ENCODE measurements at regions not wholly inside any gene's neighbourhood (a gene's known extent, or its start where the extent isn't known, plus 50 kb on each side); places are given as distances from the start of the nearest gene placed in this dataset.
"Not testable (repeated sequence)": the region's sequence is repeated elsewhere in the genome, so short reads cannot be mapped to it uniquely, and the experiment has no call there.

DNA sequence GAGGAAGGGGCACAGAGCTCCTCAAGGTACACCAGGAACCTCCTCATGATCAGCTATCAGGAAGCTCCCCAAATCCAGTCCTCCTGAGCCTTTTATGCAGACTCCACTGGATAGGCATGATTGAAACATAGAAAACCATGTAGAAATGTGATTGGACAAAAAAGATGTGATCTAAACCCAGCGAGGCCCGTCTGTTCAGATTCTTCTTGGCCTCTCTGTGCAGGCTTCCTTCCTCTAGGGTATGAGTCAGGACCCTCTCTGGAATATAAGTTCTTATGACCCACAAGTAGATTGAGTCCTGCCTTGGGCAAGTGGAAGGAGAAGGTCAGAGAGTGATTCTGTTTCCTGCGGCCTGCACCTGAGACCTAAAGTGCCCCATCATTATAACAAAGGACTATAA, 166.3 kb downstream of the PHLDA1 start:
- Histone ChIP-seq H3K27me3 (ENCODE audit: control insufficient read depth in 1 of 2, insufficient read depth in 2 of 2, low read length in 2 of 2) (no peaks in the 10 kb centered on the region), H3K9ac (ENCODE audit: low read length in 2 of 2) (no peak overlapping the region), H3K4me3 (ENCODE audit: low read length in 2 of 2) (no peak overlapping the region), H3K4me1 (ENCODE audit: control insufficient read depth, insufficient read depth, low read length) (no peaks in the 10 kb centered on the region), H3K27ac (ENCODE audit: low read length) (no peak overlapping the region), H3K9me3 (ENCODE audit: control insufficient read depth in 2 of 2, low read length in 2 of 2) (no peaks in the 10 kb centered on the region), H3K36me3 (ENCODE audit: control insufficient read depth in 2 of 2, insufficient read depth in 2 of 2, low read length in 2 of 2) (no peaks in the 10 kb centered on the region)

- no peak overlapping the region for H3K4me3 ChIP-seq (ENCODE audit: low read length in 2 of 2)
- H3K4me1 ChIP-seq (ENCODE audit: control insufficient read depth, insufficient read depth, low read length) = no peaks in the 10 kb centered on the region
Measured at GRCh38 chr12:75864161-75864560, 167.4 kb downstream of the PHLDA1 start.

GRCh38 chr12:75863533-75863932, 168.0 kb downstream of the PHLDA1 start:
- H3K4me3 ChIP-seq (ENCODE audit: low read length in 2 of 2) = no peak overlapping the region
- no peaks in the 10 kb centered on the region for H3K4me1 ChIP-seq (ENCODE audit: control insufficient read depth, insufficient read depth, low read length)
- no peak overlapping the region for H3K9ac ChIP-seq (ENCODE audit: low read length in 2 of 2)
- no peaks in the 10 kb centered on the region for H3K9me3 ChIP-seq (ENCODE audit: control insufficient read depth in 2 of 2, low read length in 2 of 2)
- H3K27ac ChIP-seq (ENCODE audit: low read length) = no peak overlapping the region
- no peaks in the 10 kb centered on the region for H3K27me3 ChIP-seq (ENCODE audit: control insufficient read depth in 1 of 2, insufficient read depth in 2 of 2, low read length in 2 of 2)
- H3K36me3 ChIP-seq (ENCODE audit: control insufficient read depth in 2 of 2, insufficient read depth in 2 of 2, low read length in 2 of 2) = no peaks in the 10 kb centered on the region

More at GRCh38 chr12:75864161-75864560, 167.4 kb downstream of the PHLDA1 start:
- Histone ChIP-seq H3K9me3 (ENCODE audit: control insufficient read depth in 2 of 2, low read length in 2 of 2) (no peaks in the 10 kb centered on the region), H3K27me3 (ENCODE audit: control insufficient read depth in 1 of 2, insufficient read depth in 2 of 2, low read length in 2 of 2) (no peaks in the 10 kb centered on the region), H3K36me3 (ENCODE audit: control insufficient read depth in 2 of 2, insufficient read depth in 2 of 2, low read length in 2 of 2) (no peaks in the 10 kb centered on the region), H3K27ac (ENCODE audit: low read length) (no peak overlapping the region), H3K9ac (ENCODE audit: low read length in 2 of 2) (no peak overlapping the region)

GRCh38 chr12:75862692-75863471, 168.7 kb downstream of the PHLDA1 start:
- H3K27me3 ChIP-seq (ENCODE audit: control insufficient read depth in 1 of 2, insufficient read depth in 2 of 2, low read length in 2 of 2) = no peaks in the 10 kb centered on the region
- no peak overlapping the region for H3K27ac ChIP-seq (ENCODE audit: low read length)

GRCh38 chr12:75859868-75860267, 171.7 kb downstream of the PHLDA1 start:
- no peaks in the 10 kb centered on the region for H3K36me3 ChIP-seq (ENCODE audit: control insufficient read depth in 2 of 2, insufficient read depth in 2 of 2, low read length in 2 of 2)
- no peak overlapping the region for H3K27ac ChIP-seq (ENCODE audit: low read length)
- no peak overlapping the region for H3K9ac ChIP-seq (ENCODE audit: low read length in 2 of 2)
- H3K27me3 ChIP-seq (ENCODE audit: control insufficient read depth in 1 of 2, insufficient read depth in 2 of 2, low read length in 2 of 2) = no peaks in the 10 kb centered on the region
- H3K4me3 ChIP-seq (ENCODE audit: low read length in 2 of 2) = no peak overlapping the region
- H3K9me3 ChIP-seq (ENCODE audit: control insufficient read depth in 2 of 2, low read length in 2 of 2) = no peaks in the 10 kb centered on the region
- no peaks in the 10 kb centered on the region for H3K4me1 ChIP-seq (ENCODE audit: control insufficient read depth, insufficient read depth, low read length)

More at GRCh38 chr12:75862692-75863471, 168.7 kb downstream of the PHLDA1 start:
- no peaks in the 10 kb centered on the region for H3K4me1 ChIP-seq (ENCODE audit: control insufficient read depth, insufficient read depth, low read length)
- no peaks in the 10 kb centered on the region for H3K9me3 ChIP-seq (ENCODE audit: control insufficient read depth in 2 of 2, low read length in 2 of 2)
- no peaks in the 10 kb centered on the region for H3K36me3 ChIP-seq (ENCODE audit: control insufficient read depth in 2 of 2, insufficient read depth in 2 of 2, low read length in 2 of 2)
- H3K4me3 ChIP-seq (ENCODE audit: low read length in 2 of 2) = no peak overlapping the region
- H3K9ac ChIP-seq (ENCODE audit: low read length in 2 of 2) = no peak overlapping the region

GRCh38 chr12:75856235-75856634, 175.3 kb downstream of the PHLDA1 start:
- H3K4me1 ChIP-seq (ENCODE audit: control insufficient read depth, insufficient read depth, low read length) = no peaks in the 10 kb centered on the region
- no peak overlapping the region for H3K27ac ChIP-seq (ENCODE audit: low read length)
- no peak overlapping the region for H3K9ac ChIP-seq (ENCODE audit: low read length in 2 of 2)
- no peak overlapping the region for H3K4me3 ChIP-seq (ENCODE audit: low read length in 2 of 2)
- no peaks in the 10 kb centered on the region for H3K27me3 ChIP-seq (ENCODE audit: control insufficient read depth in 1 of 2, insufficient read depth in 2 of 2, low read length in 2 of 2)
- no peaks in the 10 kb centered on the region for H3K36me3 ChIP-seq (ENCODE audit: control insufficient read depth in 2 of 2, insufficient read depth in 2 of 2, low read length in 2 of 2)
- H3K9me3 ChIP-seq (ENCODE audit: control insufficient read depth in 2 of 2, low read length in 2 of 2) = no peaks in the 10 kb centered on the region

- H3K9ac ChIP-seq (ENCODE audit: low read length in 2 of 2) = no peak overlapping the region
- no peaks in the 10 kb centered on the region for H3K4me1 ChIP-seq (ENCODE audit: control insufficient read depth, insufficient read depth, low read length)
- no peaks in the 10 kb centered on the region for H3K9me3 ChIP-seq (ENCODE audit: control insufficient read depth in 2 of 2, low read length in 2 of 2)
- no peaks in the 10 kb centered on the region for H3K27me3 ChIP-seq (ENCODE audit: control insufficient read depth in 1 of 2, insufficient read depth in 2 of 2, low read length in 2 of 2)
- no peak overlapping the region for H3K27ac ChIP-seq (ENCODE audit: low read length)
- no peaks in the 10 kb centered on the region for H3K36me3 ChIP-seq (ENCODE audit: control insufficient read depth in 2 of 2, insufficient read depth in 2 of 2, low read length in 2 of 2)
- H3K4me3 ChIP-seq (ENCODE audit: low read length in 2 of 2) = no peak overlapping the region
Measured at GRCh38 chr12:75855360-75855759, 176.2 kb downstream of the PHLDA1 start.

- H3K27ac ChIP-seq (ENCODE audit: low read length) = no peak overlapping the region
- H3K4me3 ChIP-seq (ENCODE audit: low read length in 2 of 2) = no peak overlapping the region
- H3K9ac ChIP-seq (ENCODE audit: low read length in 2 of 2) = no peak overlapping the region
- no peaks in the 10 kb centered on the region for H3K4me1 ChIP-seq (ENCODE audit: control insufficient read depth, insufficient read depth, low read length)
- H3K9me3 ChIP-seq (ENCODE audit: control insufficient read depth in 2 of 2, low read length in 2 of 2) = no peaks in the 10 kb centered on the region
- no peaks in the 10 kb centered on the region for H3K27me3 ChIP-seq (ENCODE audit: control insufficient read depth in 1 of 2, insufficient read depth in 2 of 2, low read length in 2 of 2)
- H3K36me3 ChIP-seq (ENCODE audit: control insufficient read depth in 2 of 2, insufficient read depth in 2 of 2, low read length in 2 of 2) = no peaks in the 10 kb centered on the region
Measured at GRCh38 chr12:75854681-75855309, 176.8 kb downstream of the PHLDA1 start.

- not testable (repeated sequence) for H3K9ac ChIP-seq (ENCODE audit: low read length in 2 of 2); H3K4me3 ChIP-seq (ENCODE audit: low read length in 2 of 2); H3K27ac ChIP-seq (ENCODE audit: low read length); H3K9me3 ChIP-seq (ENCODE audit: control insufficient read depth in 2 of 2, low read length in 2 of 2); H3K4me1 ChIP-seq (ENCODE audit: control insufficient read depth, insufficient read depth, low read length); H3K27me3 ChIP-seq (ENCODE audit: control insufficient read depth in 1 of 2, insufficient read depth in 2 of 2, low read length in 2 of 2); H3K36me3 ChIP-seq (ENCODE audit: control insufficient read depth in 2 of 2, insufficient read depth in 2 of 2, low read length in 2 of 2)
Measured at GRCh38 chr12:75854137-75854536, 177.4 kb downstream of the PHLDA1 start.

DNA sequence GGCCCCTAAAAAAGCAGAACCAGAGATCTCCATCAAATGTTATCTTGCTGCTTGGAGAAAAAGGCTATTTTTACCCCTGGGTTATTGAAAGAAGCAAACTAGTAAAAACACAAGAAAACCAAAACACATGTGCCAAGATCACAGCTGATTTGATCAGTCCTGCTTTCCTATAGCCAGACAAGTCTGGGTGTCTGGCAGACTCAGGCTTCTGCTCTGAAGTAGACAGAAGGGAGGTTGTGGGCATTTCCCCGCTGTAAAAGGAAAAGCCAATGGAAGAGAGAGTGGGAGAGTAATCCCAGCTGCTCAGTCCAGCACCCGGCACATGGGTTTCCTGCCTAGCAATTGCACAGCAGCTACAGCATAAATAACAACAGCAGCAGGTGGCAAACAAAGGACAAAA, 177.9 kb downstream of the PHLDA1 start:
- H3K4me3 ChIP-seq (ENCODE audit: low read length in 2 of 2) = no peak overlapping the region
- H3K36me3 ChIP-seq (ENCODE audit: control insufficient read depth in 2 of 2, insufficient read depth in 2 of 2, low read length in 2 of 2) = no peaks in the 10 kb centered on the region
- no peak overlapping the region for H3K9ac ChIP-seq (ENCODE audit: low read length in 2 of 2)
- no peak overlapping the region for H3K27ac ChIP-seq (ENCODE audit: low read length)
- H3K4me1 ChIP-seq (ENCODE audit: control insufficient read depth, insufficient read depth, low read length) = peaks cover under 1% of the 10 kb centered on the region
- H3K27me3 ChIP-seq (ENCODE audit: control insufficient read depth in 1 of 2, insufficient read depth in 2 of 2, low read length in 2 of 2) = no peaks in the 10 kb centered on the region
- H3K9me3 ChIP-seq (ENCODE audit: control insufficient read depth in 2 of 2, low read length in 2 of 2) = no peaks in the 10 kb centered on the region

DNA sequence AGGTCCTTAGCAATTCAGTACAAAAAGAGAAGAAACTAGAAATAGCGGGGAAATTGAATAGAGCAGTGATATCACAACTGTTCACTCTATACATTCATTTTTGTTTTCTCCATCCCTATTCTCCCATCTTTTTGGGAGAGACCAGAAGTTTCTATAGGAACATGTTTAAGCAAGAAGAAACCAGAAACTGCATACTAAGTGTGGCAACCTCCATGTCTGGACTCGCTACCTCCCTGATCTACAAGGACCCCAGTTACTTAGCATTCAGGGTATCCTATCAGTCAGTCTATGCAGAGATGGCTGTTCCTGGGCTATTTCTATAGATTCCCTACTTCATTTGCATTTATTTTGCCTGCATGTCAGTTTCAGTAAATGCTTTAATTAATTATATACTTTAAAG, 178.6 kb downstream of the PHLDA1 start:
- peaks cover 4% of the 10 kb centered on the region for H3K4me1 ChIP-seq (ENCODE audit: control insufficient read depth, insufficient read depth, low read length)

More for the DNA sequence above, 178.6 kb downstream of the PHLDA1 start:
- Histone ChIP-seq H3K27me3 (ENCODE audit: control insufficient read depth in 1 of 2, insufficient read depth in 2 of 2, low read length in 2 of 2) (no peaks in the 10 kb centered on the region), H3K9ac (ENCODE audit: low read length in 2 of 2) (no peak overlapping the region), H3K36me3 (ENCODE audit: control insufficient read depth in 2 of 2, insufficient read depth in 2 of 2, low read length in 2 of 2) (no peaks in the 10 kb centered on the region), H3K4me3 (ENCODE audit: low read length in 2 of 2) (no peak overlapping the region), H3K9me3 (ENCODE audit: control insufficient read depth in 2 of 2, low read length in 2 of 2) (no peaks in the 10 kb centered on the region), H3K27ac (ENCODE audit: low read length) (no peak overlapping the region)
